ENCODE measurements at regions not wholly inside any gene's neighbourhood (a gene's known extent, or its start where the extent isn't known, plus 50 kb on each side); places are given as distances from the start of the nearest gene placed in this dataset.

GRCh38 chr5:128631771-128632170, 93.7 kb upstream of the FBN2 start:
- TF ChIP-seq CTCF (IDR thresholded peaks at IDR 0.05): no peak
- no peak for TF ChIP-seq POLR2A (IDR thresholded peaks at IDR 0.05)
